ENCODE measurements at regions not wholly inside any gene's neighbourhood (a gene's known extent, or its start where the extent isn't known, plus 50 kb on each side); places are given as distances from the start of the nearest gene placed in this dataset.

- no peak for DNase-seq (ENCODE audit: low read depth)
Observed at GRCh38 chr6:5946701-5947100, 60.0 kb downstream of the NRN1 start.

- DNase-seq (ENCODE audit: low read depth), result no peak
Observed at GRCh38 chr6:5946181-5946580, 60.5 kb downstream of the NRN1 start.

- DNase-seq (ENCODE audit: low read depth), result no peak
Observed at GRCh38 chr6:5943591-5943990, 63.1 kb downstream of the NRN1 start.

- no peak for DNase-seq (ENCODE audit: low read depth)
Observed at GRCh38 chr6:5942591-5942990, 64.1 kb downstream of the NRN1 start.

- DNase-seq (ENCODE audit: low read depth), result peak; percentile 55
Observed at GRCh38 chr6:5941188-5941587, 65.5 kb downstream of the NRN1 start.

- no peak for DNase-seq (ENCODE audit: low read depth)
Observed at GRCh38 chr6:5938934-5939333, 67.8 kb downstream of the NRN1 start.

GRCh38 chr6:5937936-5938706 lies 68.6 kb downstream of the NRN1 start:
- DNase-seq (ENCODE audit: low read depth), result no peak

- DNase-seq (ENCODE audit: low read depth), result no peak
Observed at GRCh38 chr6:5937169-5937909, 69.4 kb downstream of the NRN1 start.

DNA sequence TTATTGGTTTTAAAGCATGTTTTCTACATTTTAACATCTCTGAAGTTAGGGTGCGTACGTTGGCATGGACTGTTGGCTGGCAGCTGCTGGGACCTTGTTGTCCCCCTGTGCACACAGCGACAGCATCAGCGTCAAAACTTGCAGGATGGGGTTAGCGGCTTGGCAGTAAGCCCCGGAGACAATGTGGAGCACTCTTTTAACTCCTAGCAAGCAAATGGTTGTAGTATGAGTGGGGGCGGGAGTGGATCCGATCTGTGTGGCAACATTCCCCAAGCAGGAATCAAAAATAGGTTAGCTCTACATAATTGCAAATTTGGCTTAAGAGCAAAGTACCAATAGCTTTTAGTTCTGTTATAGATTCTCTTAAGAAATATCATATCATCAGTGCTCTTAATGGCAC lies 70.1 kb downstream of the NRN1 start:
- DNase-seq (ENCODE audit: low read depth), result no peak

- DNase-seq (ENCODE audit: low read depth), result no peak
Observed at GRCh38 chr6:5936140-5936539, 70.6 kb downstream of the NRN1 start.

DNA sequence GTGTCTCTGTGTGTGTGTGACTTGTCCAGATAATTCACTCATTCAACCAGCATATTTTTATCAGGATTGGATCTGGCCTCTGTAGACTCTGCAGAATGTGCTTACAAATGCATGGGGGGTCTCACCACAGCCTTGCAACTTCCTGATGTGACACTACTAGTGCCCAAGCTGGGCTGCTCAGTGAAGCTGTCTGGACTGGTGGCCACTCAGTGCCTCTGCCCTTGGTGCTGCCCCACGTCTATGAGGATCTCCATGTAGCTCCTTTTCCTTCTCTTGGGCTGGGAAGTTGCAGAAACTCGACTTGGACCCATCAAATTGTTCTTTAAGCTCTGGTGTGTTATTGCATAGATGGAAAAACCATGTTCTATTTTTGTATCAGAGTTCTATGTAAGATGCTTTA lies 75.8 kb downstream of the NRN1 start:
- DNase-seq (ENCODE audit: low read depth), result no peak

- no peak for DNase-seq (ENCODE audit: low read depth)
Observed at GRCh38 chr6:5930143-5930770, 76.5 kb downstream of the NRN1 start.

DNA sequence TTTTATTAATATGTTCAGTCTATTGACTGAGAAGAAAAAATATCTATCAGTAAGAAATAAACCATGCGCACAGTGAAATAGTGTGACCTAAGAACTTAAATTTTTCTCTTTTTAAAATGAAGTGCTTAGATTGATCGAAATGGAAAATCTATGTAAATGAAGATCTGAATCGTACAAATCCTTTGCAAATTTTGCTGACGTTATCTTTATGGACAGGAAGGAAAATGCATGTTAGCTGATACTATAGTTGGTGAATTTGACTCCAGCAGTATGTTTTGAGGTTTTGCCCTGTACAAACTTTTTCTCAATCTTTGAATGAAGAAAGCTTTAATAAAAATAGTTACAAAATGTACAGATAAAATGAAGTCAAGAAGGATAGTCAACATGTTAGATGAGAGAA lies 82.9 kb downstream of the NRN1 start:
- no peak for DNase-seq (ENCODE audit: low read depth)

DNA sequence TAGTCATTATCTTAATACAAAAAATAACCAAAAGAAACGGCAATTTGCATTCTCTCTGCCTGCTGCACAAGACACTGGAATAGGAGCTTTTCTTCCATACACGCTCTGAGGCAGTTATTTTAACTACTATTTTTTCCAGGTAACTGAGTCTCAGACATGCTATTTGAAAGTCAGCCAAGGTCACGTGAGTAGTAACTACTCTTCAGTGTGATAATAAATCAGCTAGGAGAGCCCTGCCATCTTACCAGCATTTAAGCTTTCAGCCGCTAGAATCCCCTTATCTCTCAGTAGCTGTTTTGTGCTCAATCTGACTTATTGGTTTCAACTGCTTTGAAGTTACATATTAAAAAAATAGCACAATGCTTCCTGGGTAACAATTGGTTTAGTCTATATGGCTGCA lies 84.5 kb downstream of the NRN1 start:
- DNase-seq (ENCODE audit: low read depth), result no peak

GRCh38 chr6:5909721-5910120 lies 97.0 kb downstream of the NRN1 start:
- no peak for DNase-seq (ENCODE audit: low read depth)

- DNase-seq (ENCODE audit: low read depth), result no peak
Observed at GRCh38 chr6:5906842-5907241, 99.9 kb downstream of the NRN1 start.

DNA sequence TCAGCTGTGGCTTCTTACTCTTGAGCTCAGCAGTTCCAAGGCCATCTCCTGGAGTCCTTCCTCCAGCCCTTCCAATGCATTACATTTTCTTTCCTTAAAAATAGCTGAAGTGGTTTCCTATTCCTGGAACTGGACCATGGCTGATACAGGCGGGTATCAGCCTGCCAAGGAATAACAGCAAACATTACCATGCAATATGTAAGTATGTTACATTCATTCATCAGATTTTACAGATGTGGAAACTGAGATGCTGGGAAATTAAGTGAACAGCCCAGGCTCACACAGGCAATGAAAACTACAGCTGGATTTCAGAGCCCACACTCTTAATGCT lies 100.4 kb downstream of the NRN1 start:
- DNase-seq (ENCODE audit: low read depth), result no peak

DNA sequence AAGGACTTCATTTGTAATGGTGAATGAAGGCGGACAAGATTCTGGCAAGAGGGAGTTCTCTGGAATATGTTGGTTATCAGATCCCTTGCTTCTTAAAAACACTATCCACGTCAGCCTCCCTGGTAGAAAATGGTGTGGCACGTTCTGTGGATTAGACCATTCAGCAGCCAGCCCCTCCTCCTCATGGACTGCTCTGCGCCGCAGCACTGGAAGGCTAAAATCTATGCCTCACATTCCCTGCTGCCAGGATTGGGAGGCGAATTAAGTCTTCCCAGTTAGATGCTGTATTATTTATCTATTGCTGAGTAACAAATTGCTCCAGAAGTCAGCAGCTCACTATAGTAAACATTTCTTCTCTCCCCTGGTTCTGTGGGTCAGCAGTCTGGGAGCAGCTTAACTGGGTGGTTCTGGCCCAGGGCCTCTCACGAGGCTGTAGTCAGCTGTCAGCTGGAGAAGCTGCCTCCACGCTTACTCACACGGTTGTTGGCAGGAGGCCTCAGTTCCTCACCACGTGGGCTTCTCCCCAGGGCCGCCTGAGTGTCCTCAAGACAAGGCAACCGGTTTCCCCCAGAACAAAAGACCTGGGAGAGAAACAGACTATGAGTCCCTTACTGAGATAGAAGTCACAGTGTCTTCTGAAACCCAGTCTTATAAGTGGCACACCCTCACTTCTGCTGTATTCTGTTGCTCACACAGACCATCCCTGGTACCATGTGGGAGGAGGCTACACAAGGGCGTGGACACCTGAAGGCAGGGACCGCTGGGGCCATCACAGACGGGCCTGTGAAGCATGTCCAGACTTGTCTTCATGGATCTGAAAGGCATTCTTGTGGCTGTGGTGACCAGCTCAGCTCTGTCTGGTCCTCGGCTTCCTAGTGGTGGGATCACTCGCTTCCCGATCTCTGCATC lies 101.0 kb downstream of the NRN1 start:
- peak; percentile 98 for DNase-seq (ENCODE audit: low read depth)

DNA sequence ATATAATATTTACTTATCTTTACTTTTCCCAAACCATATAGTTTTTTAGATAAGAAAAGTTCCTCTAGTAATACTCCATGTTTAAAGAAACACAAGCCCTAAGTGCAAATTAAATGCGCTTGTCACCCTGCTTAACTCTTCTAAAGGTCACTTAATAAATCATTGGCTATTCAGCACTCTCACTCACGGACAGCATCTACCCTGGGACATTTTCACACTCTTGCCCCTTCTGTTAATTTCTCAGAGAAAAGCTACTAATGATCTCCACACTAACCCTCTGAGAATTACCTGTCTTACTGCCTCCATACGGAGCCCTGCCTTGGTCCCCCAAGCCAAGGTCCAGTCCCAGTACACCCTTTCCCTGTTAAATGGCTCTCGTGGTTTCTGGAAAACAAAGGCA lies 102.2 kb downstream of the NRN1 start:
- no peak for DNase-seq (ENCODE audit: low read depth)

DNA sequence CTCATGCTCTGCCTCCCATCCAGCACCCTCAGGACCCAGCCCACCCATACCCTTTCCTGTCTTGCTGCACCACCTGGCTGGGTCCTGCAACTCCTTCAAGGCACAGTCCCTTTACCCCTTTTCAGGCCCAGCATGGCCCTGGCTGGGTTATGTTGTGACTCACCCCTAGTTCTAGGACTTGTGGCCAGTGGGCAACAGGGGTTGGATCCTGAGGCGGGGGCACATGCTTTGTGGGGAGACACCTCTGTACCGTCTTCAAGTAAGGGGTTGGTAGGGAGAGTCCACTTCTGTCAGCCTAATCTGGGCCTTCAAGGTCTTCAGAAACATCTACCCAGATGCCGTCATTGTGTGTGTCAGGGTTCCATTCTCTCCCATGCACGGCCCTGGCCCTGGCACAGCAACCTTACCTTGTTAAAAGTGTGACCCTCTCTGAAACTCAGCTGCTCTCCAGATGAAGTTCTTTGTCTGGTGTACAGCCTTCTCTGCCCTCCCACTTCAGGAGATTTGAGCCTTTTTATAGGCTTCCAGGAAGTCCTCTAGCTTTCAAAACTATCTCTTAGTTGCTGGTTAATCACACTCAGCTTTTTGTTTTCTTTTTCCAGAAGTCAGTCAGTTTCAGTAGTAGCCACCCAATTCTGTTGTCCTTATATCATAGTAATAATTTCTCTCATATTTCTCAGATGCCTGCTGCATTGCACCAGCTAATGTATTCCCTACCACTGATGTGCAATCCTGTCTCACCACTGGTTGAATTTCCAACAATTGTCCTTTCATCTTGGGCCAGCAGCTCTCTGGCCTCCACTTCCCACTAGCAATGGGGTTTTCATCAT lies 107.3 kb downstream of the NRN1 start:
- peak; percentile 13 for DNase-seq (ENCODE audit: low read depth)

DNA sequence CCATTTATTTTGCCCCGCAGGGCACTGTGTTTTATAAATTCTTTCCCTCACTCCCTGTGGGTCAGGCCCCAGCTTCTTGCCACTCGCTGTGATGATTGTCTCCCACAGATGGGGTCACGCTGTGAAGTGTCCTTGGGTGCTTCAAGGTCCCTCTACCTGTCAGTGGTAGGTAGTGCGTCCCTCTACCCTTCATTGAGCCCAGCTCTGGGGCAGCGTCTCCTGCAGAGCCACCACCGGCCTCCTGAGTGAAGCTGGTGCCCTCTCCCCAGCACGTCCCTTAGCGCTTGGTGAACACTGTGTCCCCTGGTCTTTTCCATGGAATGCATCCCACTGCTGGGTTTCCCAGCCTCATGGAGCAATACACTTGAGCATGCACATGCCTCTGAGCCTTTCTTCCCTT lies 108.2 kb downstream of the NRN1 start:
- DNase-seq (ENCODE audit: low read depth), result no peak
